Spleen (tissue), 7 donors: ENCODE measurements at regions not wholly inside any gene's neighbourhood (a gene's known extent, or its start where the extent isn't known, plus 50 kb on each side); places are given as distances from the start of the nearest gene placed in this dataset.

Experiments
- CTCF ChIP-seq, 11 experiments: fragments of 200-600 bp in 7 of 11; fragments of 450-650 bp in 4 of 11; sonication (generic) in 4 of 11; IDR thresholded peaks in 8 of 11; conservative IDR thresholded peaks in 3 of 11; 1 replicate in 7 of 11; 2 replicates in 4 of 11; pipeline versions ENCODE4 v1.4.0 to v1.8.0; 2016 to 2021; ENCODE audit warnings: antibody characterized with exemption in 11 of 11, inconsistent platforms in 4 of 11, mild to moderate bottlenecking in 1 of 11
- POLR2A ChIP-seq, 3 donors: fragments of 450-650 bp; IDR thresholded peaks; one replicate each; pipeline ENCODE4 v1.5.1; 2017; ENCODE audit warnings: antibody characterized with exemption in 3 of 3, mild to moderate bottlenecking in 1 of 3
- POLR2AphosphoS5 ChIP-seq, 3 donors: sonication (generic); formaldehyde crosslinking; IDR thresholded peaks; one replicate each; pipeline ENCODE4 v1.5.1; 2017; ENCODE audit warnings: antibody characterized with exemption in 3 of 3
- donor health status: DM: no; HTN: no; CAD: no; lungs with moderate emphysema.
- donor health status: DM: no; HTN: no; CAD: no.
- donor health status: DM: no; HTN: no; CAD: no.

GRCh38 chr6:15924893-15925292 lies 204.0 kb upstream of the MYLIP start:
- TF ChIP-seq CTCF (IDR thresholded peaks at IDR 0.05 in 8 of 11, conservative IDR thresholded peaks at IDR 0.05 in 3 of 11) (no peak), POLR2AphosphoS5 (IDR thresholded peaks at IDR 0.05) (no peak), POLR2A (IDR thresholded peaks at IDR 0.05) (no peak)
